Fibroblast of villous mesenchyme (primary cell): ENCODE measurements at regions not wholly inside any gene's neighbourhood (a gene's known extent, or its start where the extent isn't known, plus 50 kb on each side); places are given as distances from the start of the nearest gene placed in this dataset.

ENCODE experiments used
- DNase-seq: peaks from one replicate; pipeline ENCODE4 v3.0.0-alpha.2; 2010; ENCODE audit warnings: low read depth
- H3K4me3 ChIP-seq: 2 replicates; pipeline ENCODE4 v1.5.1; 2011; ENCODE audit warnings: low read depth, mild to moderate bottlenecking, low read length
- CTCF ChIP-seq: IDR thresholded peaks from 2 replicates; pipeline ENCODE4 v1.5.1; 2012; ENCODE audit warnings: low read depth, mild to moderate bottlenecking, low read length; ENCODE audit not compliant: insufficient read depth

- TF ChIP-seq CTCF, result peak; percentile 30
- H3K4me3 ChIP-seq, result no peak overlapping the region
- peak; percentile 21 for DNase-seq
Observed at GRCh38 chr5:35345222-35345621, 114.9 kb upstream of the PRLR start.

DNA sequence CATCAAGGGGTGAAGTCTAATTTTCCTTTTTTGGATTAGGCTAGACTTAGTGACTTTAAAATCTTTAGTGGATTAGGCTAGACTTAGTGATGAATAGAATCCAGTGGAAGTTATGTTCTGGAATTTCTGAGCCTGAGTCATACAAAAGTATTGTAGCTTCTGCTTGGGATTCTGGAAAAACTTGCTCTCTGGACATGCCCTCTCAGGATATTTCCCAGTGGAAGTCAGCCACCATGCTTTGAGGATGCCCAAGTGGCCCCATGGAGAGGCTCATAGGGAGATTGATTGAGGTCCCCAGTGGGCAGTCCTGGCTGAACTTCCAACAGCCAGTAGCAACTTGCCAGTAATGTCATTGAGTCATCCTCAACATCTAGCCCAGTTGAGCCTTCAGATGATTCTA, 112.4 kb upstream of the PRLR start:
- TF ChIP-seq CTCF, result no peak
- DNase-seq, result no peak

GRCh38 chr5:35341189-35341588, 110.9 kb upstream of the PRLR start:
- DNase-seq, result no peak
- no peak overlapping the region for H3K4me3 ChIP-seq
- TF ChIP-seq CTCF, result no peak

More for the DNA sequence above, 112.4 kb upstream of the PRLR start:
- no peak overlapping the region for H3K4me3 ChIP-seq

DNA sequence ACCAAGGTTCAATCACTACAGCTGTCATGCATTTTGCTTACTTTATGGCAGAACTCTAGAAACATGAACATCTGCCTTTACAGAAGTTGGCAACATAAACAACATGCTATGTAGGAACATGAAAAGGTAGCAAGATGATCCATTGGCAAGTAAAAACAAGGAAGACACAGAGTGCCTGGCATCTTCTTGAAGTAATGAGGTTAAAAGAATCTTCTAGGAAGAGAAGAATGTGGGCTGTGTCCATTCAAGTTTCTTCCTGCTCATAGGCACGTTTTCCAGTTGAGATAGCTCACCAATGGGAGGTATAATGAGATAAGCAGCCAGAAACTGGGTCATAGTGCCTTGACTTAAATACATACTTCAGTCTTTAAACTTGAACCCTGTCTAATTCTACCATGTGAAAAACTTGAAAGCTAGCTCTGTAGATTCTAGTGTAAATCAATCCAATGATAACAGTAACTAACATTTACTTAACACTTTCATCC, 109.4 kb upstream of the PRLR start:
- no peak overlapping the region for H3K4me3 ChIP-seq
- no peak for TF ChIP-seq CTCF
- DNase-seq, result no peak

GRCh38 chr5:35339006-35339405, 108.7 kb upstream of the PRLR start:
- no peak for DNase-seq
- no peak for TF ChIP-seq CTCF
- H3K4me3 ChIP-seq, result no peak overlapping the region

- DNase-seq, result no peak
- TF ChIP-seq CTCF, result no peak
- no peak overlapping the region for H3K4me3 ChIP-seq
Observed at GRCh38 chr5:35338157-35338453, 107.8 kb upstream of the PRLR start.

GRCh38 chr5:35337340-35338156, 107.3 kb upstream of the PRLR start:
- DNase-seq, result no peak
- no peak overlapping the region for H3K4me3 ChIP-seq
- TF ChIP-seq CTCF, result no peak
